Neural cell (in vitro differentiated cells): ENCODE measurements at regions not wholly inside any gene's neighbourhood (a gene's known extent, or its start where the extent isn't known, plus 50 kb on each side); places are given as distances from the start of the nearest gene placed in this dataset.

Source experiments
- H2AFZ ChIP-seq: fragments of 200-600, 300-800 bp; sonication (generic), shearing (Covaris generic); 2 replicates; pipeline ENCODE4 v1.6.0; 2014; ENCODE audit warnings: low read depth, mild to moderate bottlenecking, antibody characterized with exemption, low read length, moderate library complexity
- H3F3A ChIP-seq: fragments of 200-600 bp; shearing (Covaris generic); 2 replicates; pipeline ENCODE4 v1.6.1; 2016; ENCODE audit warnings: mild to moderate bottlenecking, moderate library complexity, mixed read lengths, antibody characterized with exemption, low read length; ENCODE audit not compliant: insufficient read depth, poor library complexity, severe bottlenecking
- H3K27ac ChIP-seq: fragments of 200-600, 300-800 bp; sonication (generic), shearing (Covaris generic); 2 replicates; pipeline ENCODE4 v1.5.1; 2014; ENCODE audit warnings: mild to moderate bottlenecking, low read length, moderate library complexity
- H3K27me3 ChIP-seq: fragments of 300-800, 200-600 bp; sonication (generic), shearing (Covaris generic); 2 replicates; pipeline ENCODE4 v1.6.0; 2014; ENCODE audit warnings: mild to moderate bottlenecking, low read depth, low read length, moderate library complexity; ENCODE audit not compliant: insufficient read depth
- H3K36me3 ChIP-seq: fragments of 300-800, 200-600 bp; sonication (generic), shearing (Covaris generic); 2 replicates; pipeline ENCODE4 v1.5.1; 2014; ENCODE audit warnings: mild to moderate bottlenecking, antibody characterized with exemption, low read length, moderate library complexity; ENCODE audit not compliant: insufficient read depth
- H3K4me2 ChIP-seq: fragments of 300-800, 200-600 bp; sonication (generic), shearing (Covaris generic); 2 replicates; pipeline ENCODE4 v1.6.0; 2014; ENCODE audit warnings: mild to moderate bottlenecking, low read length
- H3K4me3 ChIP-seq: fragments of 300-800, 200-600 bp; sonication (generic), shearing (Covaris generic); 2 replicates; pipeline ENCODE4 v1.5.1; 2014; ENCODE audit warnings: mild to moderate bottlenecking, low read length, moderate library complexity
- H3K79me2 ChIP-seq: fragments of 200-600 bp; shearing (Covaris generic); replicated peaks from 2 replicates; pipeline ENCODE4 v1.6.0; 2014; ENCODE audit warnings: mild to moderate bottlenecking, low read length, moderate library complexity; ENCODE audit not compliant: insufficient read depth
- H3K9ac ChIP-seq: fragments of 300-800, 200-600 bp; sonication (generic), shearing (Covaris generic); 2 replicates; pipeline ENCODE4 v1.6.1; 2016; ENCODE audit warnings: mild to moderate bottlenecking, low read length, mixed read lengths
- H3K9me2 ChIP-seq: fragments of 200-600 bp; shearing (Covaris generic); 2 replicates; pipeline ENCODE4 v1.6.1; 2016; ENCODE audit warnings: mild to moderate bottlenecking, low read length, mixed read lengths; ENCODE audit not compliant: insufficient read depth
- H3K9me3 ChIP-seq: fragments of 200-600, 300-800 bp; sonication (generic), shearing (Covaris generic); 2 replicates; pipeline ENCODE4 v1.6.1; 2016; ENCODE audit warnings: mild to moderate bottlenecking, mixed run types, low read length, moderate library complexity, mixed read lengths
- H4K20me1 ChIP-seq: fragments of 200-600 bp; shearing (Covaris generic); 2 replicates; pipeline ENCODE4 v1.6.1; 2016; ENCODE audit warnings: mild to moderate bottlenecking, mixed run types; ENCODE audit not compliant: insufficient read depth
- CTCF ChIP-seq: fragments of 450-650 bp; IDR thresholded peaks from 2 replicates; pipeline ENCODE4 v1.5.1; 2014; ENCODE audit warnings: antibody characterized with exemption, mild to moderate bottlenecking, moderate library complexity; ENCODE audit not compliant: poor library complexity, severe bottlenecking
- EP300 ChIP-seq: fragments of 450-650 bp; conservative IDR thresholded peaks from 2 replicates; pipeline ENCODE4 v1.6.1; 2014; ENCODE audit warnings: antibody characterized with exemption, mild to moderate bottlenecking, moderate library complexity; ENCODE audit not compliant: poor library complexity, severe bottlenecking
- EZH2 ChIP-seq: fragments of 200-600, 300-800 bp; shearing (Covaris generic), sonication (generic); IDR thresholded peaks from 2 replicates; pipeline ENCODE4 v1.6.1; 2014; ENCODE audit warnings: antibody characterized with exemption, low read length, borderline replicate concordance, mild to moderate bottlenecking; ENCODE audit not compliant: insufficient read depth, poor library complexity, severe bottlenecking
- MXI1 ChIP-seq: fragments of 450-650 bp; conservative IDR thresholded peaks from 2 replicates; pipeline ENCODE4 v1.6.1; 2014; ENCODE audit warnings: antibody characterized with exemption, mild to moderate bottlenecking; ENCODE audit not compliant: poor library complexity, severe bottlenecking
- POLR2AphosphoS5 ChIP-seq: IDR thresholded peaks from 2 replicates; pipeline ENCODE4 v1.6.1; 2012
- RAD21 ChIP-seq: fragments of 450-650 bp; conservative IDR thresholded peaks from 2 replicates; pipeline ENCODE4 v1.6.1; 2014; ENCODE audit warnings: antibody characterized with exemption, mild to moderate bottlenecking, moderate library complexity
- REST ChIP-seq: IDR thresholded peaks from 2 replicates; pipeline ENCODE4 v1.6.1; 2012; ENCODE audit warnings: borderline replicate concordance
- SMC3 ChIP-seq: fragments of 450-650 bp; conservative IDR thresholded peaks from 2 replicates; pipeline ENCODE4 v1.6.1; 2014; ENCODE audit warnings: antibody characterized with exemption, mild to moderate bottlenecking, moderate library complexity; ENCODE audit not compliant: poor library complexity
- TAF1 ChIP-seq: IDR thresholded peaks from 2 replicates; pipeline ENCODE4 v1.6.1; 2012; ENCODE audit warnings: low read depth

GRCh38 chr18:72391951-72392350, 152.2 kb downstream of the CBLN2 start:
- H4K20me1 ChIP-seq: no peaks in the 10 kb centered on the region
- H3K9ac ChIP-seq: no peak overlapping the region
- H3K79me2 ChIP-seq: no peaks in the 10 kb centered on the region
- no peak overlapping the region for H3K27ac ChIP-seq
- H2AFZ ChIP-seq: no peak overlapping the region
- no peaks in the 10 kb centered on the region for H3F3A ChIP-seq
- no peaks in the 10 kb centered on the region for H3K9me3 ChIP-seq
- H3K4me3 ChIP-seq: no peak overlapping the region
- H3K9me2 ChIP-seq: no peaks in the 10 kb centered on the region
- no peaks in the 10 kb centered on the region for H3K36me3 ChIP-seq
- no peaks in the 10 kb centered on the region for H3K27me3 ChIP-seq
- H3K4me2 ChIP-seq: no peak overlapping the region
- no peak for TF ChIP-seq RAD21
- TF ChIP-seq TAF1: no peak
- TF ChIP-seq MXI1: no peak
- TF ChIP-seq EZH2: no peak
- no peak for TF ChIP-seq CTCF
- TF ChIP-seq POLR2AphosphoS5: no peak
- TF ChIP-seq EP300: no peak
- TF ChIP-seq SMC3: no peak
- TF ChIP-seq REST: no peak

GRCh38 chr18:72391427-72391826, 152.7 kb downstream of the CBLN2 start:
- no peak for TF ChIP-seq SMC3
- no peaks in the 10 kb centered on the region for H3K9me3 ChIP-seq
- H3K27me3 ChIP-seq: no peaks in the 10 kb centered on the region

GRCh38 chr18:72378016-72378415, 166.1 kb downstream of the CBLN2 start:
- Histone ChIP-seq H3K9me3 (no peaks in the 10 kb centered on the region), H3K27me3 (no peaks in the 10 kb centered on the region), H2AFZ (no peak overlapping the region), H3F3A (no peaks in the 10 kb centered on the region), H3K79me2 (no peaks in the 10 kb centered on the region), H3K36me3 (no peaks in the 10 kb centered on the region), H3K4me3 (no peak overlapping the region), H3K9ac (no peak overlapping the region), H3K27ac (no peak overlapping the region), H3K9me2 (no peaks in the 10 kb centered on the region), H3K4me2 (no peak overlapping the region), H4K20me1 (no peaks in the 10 kb centered on the region)
- TF ChIP-seq MXI1 (no peak), SMC3 (no peak), RAD21 (no peak), REST (no peak), EP300 (no peak), CTCF (no peak), TAF1 (no peak), POLR2AphosphoS5 (no peak), EZH2 (no peak)

More at GRCh38 chr18:72391427-72391826, 152.7 kb downstream of the CBLN2 start:
- no peak overlapping the region for H3K9ac ChIP-seq
- H3F3A ChIP-seq: no peaks in the 10 kb centered on the region
- H3K9me2 ChIP-seq: no peaks in the 10 kb centered on the region
- H2AFZ ChIP-seq: no peak overlapping the region
- no peak overlapping the region for H3K4me3 ChIP-seq
- H3K36me3 ChIP-seq: no peaks in the 10 kb centered on the region
- H3K27ac ChIP-seq: no peak overlapping the region
- H4K20me1 ChIP-seq: no peaks in the 10 kb centered on the region
- no peak overlapping the region for H3K4me2 ChIP-seq
- no peaks in the 10 kb centered on the region for H3K79me2 ChIP-seq
